SU-DHL-6 (cell line): ENCODE measurements at regions not wholly inside any gene's neighbourhood (a gene's known extent, or its start where the extent isn't known, plus 50 kb on each side); places are given as distances from the start of the nearest gene placed in this dataset.

Experiments used
- H2AFZ ChIP-seq: fragments of 200-600 bp; sonication (generic); 2 replicates; pipeline ENCODE4 v1.6.1; 2014; ENCODE audit warnings: low read depth, mild to moderate bottlenecking, moderate library complexity, mixed read lengths, antibody characterized with exemption, low read length; ENCODE audit not compliant: severe bottlenecking
- H3F3A ChIP-seq: fragments of 200-600 bp; shearing (Covaris generic); 2 replicates; pipeline ENCODE4 v1.6.0; 2016; ENCODE audit warnings: antibody characterized with exemption, mild to moderate bottlenecking; ENCODE audit not compliant: insufficient read depth
- H3K27ac ChIP-seq: fragments of 200-600 bp; sonication (generic); 2 replicates; pipeline ENCODE4 v1.5.1; 2016; ENCODE audit warnings: low read depth, mild to moderate bottlenecking, low read length, moderate library complexity, mixed read lengths
- H3K27me3 ChIP-seq: fragments of 200-600 bp; sonication (generic), shearing (Covaris generic); 2 replicates; pipeline ENCODE4 v1.6.0; 2014; ENCODE audit warnings: mild to moderate bottlenecking, low read length
- H3K36me3 ChIP-seq: fragments of 200-600 bp; sonication (generic); 2 replicates; pipeline ENCODE4 v1.6.1; 2014; ENCODE audit warnings: mild to moderate bottlenecking, low read length, mixed read lengths
- H3K4me2 ChIP-seq: fragments of 300-600, 200-600 bp; shearing (Covaris generic), sonication (generic); 2 replicates; pipeline ENCODE4 v1.6.0; 2014; ENCODE audit warnings: low read length, low read depth, mild to moderate bottlenecking; ENCODE audit not compliant: poor library complexity, severe bottlenecking
- H3K4me3 ChIP-seq: fragments of 200-600 bp; sonication (generic); 2 replicates; pipeline ENCODE4 v1.5.1; 2014; ENCODE audit warnings: antibody characterized with exemption, low read length, mild to moderate bottlenecking, mixed read lengths; ENCODE audit not compliant: insufficient read depth, poor library complexity, severe bottlenecking
- H3K79me2 ChIP-seq: fragments of 200-600 bp; sonication (generic); 2 replicates; pipeline ENCODE4 v1.6.1; 2014; ENCODE audit warnings: mild to moderate bottlenecking, low read length, moderate library complexity; ENCODE audit not compliant: insufficient read depth
- H3K9ac ChIP-seq: fragments of 200-600 bp; sonication (generic); 2 replicates; pipeline ENCODE4 v1.7.0; 2014; ENCODE audit warnings: mild to moderate bottlenecking, low read length
- H3K9me2 ChIP-seq: fragments of 200-600 bp; sonication (generic); replicated peaks from 2 replicates; pipeline ENCODE4 v1.6.1; 2014; ENCODE audit warnings: low read length; ENCODE audit not compliant: insufficient read depth
- H3K9me3 ChIP-seq: fragments of 200-600 bp; sonication (generic); 2 replicates; pipeline ENCODE4 v1.6.1; 2014; ENCODE audit warnings: low read length, mixed read lengths; ENCODE audit not compliant: insufficient read depth
- H4K20me1 ChIP-seq: fragments of 200-600 bp; sonication (generic); 2 replicates; pipeline ENCODE4 v1.6.1; 2014; ENCODE audit warnings: low read depth, mild to moderate bottlenecking, antibody characterized with exemption, low read length, moderate library complexity, mixed read lengths
- EZH2phosphoT487 ChIP-seq: fragments of 200-600 bp; sonication (generic), shearing (Covaris generic); conservative IDR thresholded peaks from 2 replicates; pipeline ENCODE4 v1.6.1; 2018; ENCODE audit warnings: mild to moderate bottlenecking, antibody characterized with exemption, low read length, moderate library complexity, mixed read lengths
- TF ChIP-seq, protein P1 (sequence below): fragments of 200-600 bp; sonication (generic); IDR thresholded peaks from one replicate; pipeline ENCODE4 v1.5.1; 2017; ENCODE audit warnings: antibody characterized with exemption, mild to moderate bottlenecking, low read length, moderate library complexity; ENCODE audit not compliant: insufficient read depth, poor library complexity, severe bottlenecking

DNA sequence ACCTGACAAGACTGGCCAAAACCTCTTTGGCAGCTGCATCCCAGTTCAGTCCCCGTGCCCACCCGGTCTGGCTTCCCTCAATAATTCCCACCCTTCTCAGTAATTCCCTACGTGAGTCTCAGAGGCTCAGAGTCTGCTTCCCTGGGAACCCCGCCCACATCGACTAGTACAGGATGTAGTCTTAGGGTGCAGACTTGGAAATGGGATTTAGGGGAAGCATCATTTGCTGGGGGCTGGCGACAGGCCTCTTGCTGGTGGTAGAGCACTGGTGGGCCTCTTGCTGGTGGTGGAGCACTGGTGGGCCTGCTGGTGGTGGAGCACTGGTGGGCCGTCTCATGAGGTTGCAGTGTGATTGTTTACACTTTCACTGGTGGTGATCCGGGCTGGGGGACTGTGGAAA, 199.5 kb upstream of the B3GAT1 start:
- no peaks in the 10 kb centered on the region for H3K79me2 ChIP-seq
- no peak overlapping the region for H3K4me2 ChIP-seq
- H3K27me3 ChIP-seq = no peaks in the 10 kb centered on the region
- H3K9ac ChIP-seq = no peak overlapping the region
- TF ChIP-seq, protein P1, sequence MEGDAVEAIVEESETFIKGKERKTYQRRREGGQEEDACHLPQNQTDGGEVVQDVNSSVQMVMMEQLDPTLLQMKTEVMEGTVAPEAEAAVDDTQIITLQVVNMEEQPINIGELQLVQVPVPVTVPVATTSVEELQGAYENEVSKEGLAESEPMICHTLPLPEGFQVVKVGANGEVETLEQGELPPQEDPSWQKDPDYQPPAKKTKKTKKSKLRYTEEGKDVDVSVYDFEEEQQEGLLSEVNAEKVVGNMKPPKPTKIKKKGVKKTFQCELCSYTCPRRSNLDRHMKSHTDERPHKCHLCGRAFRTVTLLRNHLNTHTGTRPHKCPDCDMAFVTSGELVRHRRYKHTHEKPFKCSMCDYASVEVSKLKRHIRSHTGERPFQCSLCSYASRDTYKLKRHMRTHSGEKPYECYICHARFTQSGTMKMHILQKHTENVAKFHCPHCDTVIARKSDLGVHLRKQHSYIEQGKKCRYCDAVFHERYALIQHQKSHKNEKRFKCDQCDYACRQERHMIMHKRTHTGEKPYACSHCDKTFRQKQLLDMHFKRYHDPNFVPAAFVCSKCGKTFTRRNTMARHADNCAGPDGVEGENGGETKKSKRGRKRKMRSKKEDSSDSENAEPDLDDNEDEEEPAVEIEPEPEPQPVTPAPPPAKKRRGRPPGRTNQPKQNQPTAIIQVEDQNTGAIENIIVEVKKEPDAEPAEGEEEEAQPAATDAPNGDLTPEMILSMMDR = no peak
- TF ChIP-seq EZH2phosphoT487 = no peak
- H3F3A ChIP-seq = no peaks in the 10 kb centered on the region
- no peaks in the 10 kb centered on the region for H4K20me1 ChIP-seq
- no peaks in the 10 kb centered on the region for H3K36me3 ChIP-seq
- no peak overlapping the region for H3K4me3 ChIP-seq
- H3K27ac ChIP-seq = no peak overlapping the region
- no peaks in the 10 kb centered on the region for H3K9me3 ChIP-seq
- H3K9me2 ChIP-seq = no peaks in the 10 kb centered on the region
- H2AFZ ChIP-seq = no peak overlapping the region

DNA sequence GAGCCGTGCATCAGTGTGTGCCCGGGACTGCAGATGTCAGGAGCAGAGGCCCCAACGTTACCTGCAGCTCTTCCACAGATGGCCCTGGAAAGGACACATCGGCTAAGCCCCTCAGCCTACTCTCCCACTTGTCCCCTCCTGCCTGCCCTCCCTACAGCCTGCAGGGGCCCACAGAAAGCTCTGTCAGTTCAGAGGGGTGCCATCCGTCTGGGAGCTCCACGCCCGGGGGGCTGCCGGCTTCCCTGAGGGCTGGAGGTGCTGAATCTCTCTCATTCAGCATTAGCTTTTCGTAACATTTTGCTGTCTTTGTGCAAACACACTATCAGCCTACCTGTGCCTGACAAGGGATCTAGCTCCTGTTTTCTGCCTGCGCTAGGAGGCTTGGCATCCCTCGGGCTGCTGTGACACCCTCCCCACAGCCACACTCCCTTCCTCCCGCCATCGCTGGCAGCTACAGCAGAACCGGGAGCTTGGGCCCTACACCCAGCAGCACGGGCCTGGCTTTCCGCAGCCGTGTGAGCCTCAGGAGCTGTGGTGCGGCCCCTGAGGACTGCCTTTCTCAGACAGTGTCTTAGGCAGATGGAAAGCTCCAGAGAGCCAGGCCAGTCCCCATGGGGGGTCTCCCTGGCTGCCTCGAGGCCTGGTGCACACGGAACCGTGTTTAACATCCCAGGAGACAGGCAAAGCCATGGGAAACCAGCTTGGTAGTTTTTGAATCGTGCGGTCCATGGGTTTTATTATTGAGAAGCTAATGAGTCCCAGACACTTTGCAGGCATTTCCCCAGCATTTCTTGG, 198.3 kb upstream of the B3GAT1 start:
- Histone ChIP-seq H3K9me3 (no peaks in the 10 kb centered on the region), H3K9me2 (no peaks in the 10 kb centered on the region)
- no peak for TF ChIP-seq EZH2phosphoT487
- TF ChIP-seq, protein P1 = no peak

DNA sequence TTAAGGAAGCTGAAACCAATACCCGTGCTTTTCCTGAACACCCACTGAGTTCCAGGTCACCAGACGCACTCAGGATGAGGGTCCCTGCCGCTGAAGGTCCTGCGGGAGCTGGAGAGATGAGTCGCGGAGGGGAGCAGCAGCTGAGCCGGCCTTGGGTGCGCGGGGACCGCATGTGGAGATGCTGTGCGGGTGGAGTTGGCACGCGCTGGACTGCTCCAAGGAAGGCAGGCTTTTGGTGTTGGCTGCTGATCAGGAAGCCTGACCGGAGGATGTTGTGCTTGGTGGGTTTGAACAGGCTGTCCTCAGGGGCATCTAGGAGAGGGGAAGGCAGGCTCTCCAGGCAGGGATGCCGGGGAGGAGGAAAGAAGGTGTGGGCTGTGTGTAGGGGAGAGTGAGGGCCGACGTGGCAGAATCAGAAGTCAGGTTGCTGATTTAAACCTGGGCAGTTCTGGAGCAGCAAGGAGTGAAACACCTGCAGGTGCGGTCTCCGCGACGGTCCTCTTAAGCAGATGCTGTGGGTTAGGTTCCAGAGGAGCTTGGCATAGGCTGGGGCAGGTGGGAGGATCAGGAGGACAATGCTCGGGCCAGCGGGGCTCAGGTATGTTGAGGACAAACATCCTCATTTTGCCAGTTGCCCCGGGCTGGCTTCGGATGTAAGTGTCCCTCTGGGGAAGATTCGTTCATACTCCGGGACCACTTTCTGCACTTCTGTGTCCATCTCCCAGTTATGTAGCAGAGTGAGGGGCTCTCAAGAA, 197.5 kb upstream of the B3GAT1 start:
- no peaks in the 10 kb centered on the region for H3K9me2 ChIP-seq
- TF ChIP-seq EZH2phosphoT487 = no peak
- TF ChIP-seq, protein P1 = no peak
- H2AFZ ChIP-seq = no peak overlapping the region
- H3F3A ChIP-seq = no peaks in the 10 kb centered on the region
- no peak overlapping the region for H3K9ac ChIP-seq
- no peak overlapping the region for H3K4me2 ChIP-seq
- no peak overlapping the region for H3K27ac ChIP-seq
- H3K4me3 ChIP-seq = no peak overlapping the region
- H3K36me3 ChIP-seq = no peaks in the 10 kb centered on the region
- H3K79me2 ChIP-seq = no peaks in the 10 kb centered on the region
- no peaks in the 10 kb centered on the region for H4K20me1 ChIP-seq
- H3K27me3 ChIP-seq = no peaks in the 10 kb centered on the region
- H3K9me3 ChIP-seq = no peaks in the 10 kb centered on the region

More for the DNA sequence above, 198.3 kb upstream of the B3GAT1 start:
- H3K4me3 ChIP-seq = no peak overlapping the region
- H3K27ac ChIP-seq = no peak overlapping the region
- H2AFZ ChIP-seq = no peak overlapping the region
- H3K27me3 ChIP-seq = no peaks in the 10 kb centered on the region
- H3K79me2 ChIP-seq = no peaks in the 10 kb centered on the region
- H3K36me3 ChIP-seq = no peaks in the 10 kb centered on the region
- no peaks in the 10 kb centered on the region for H3F3A ChIP-seq
- H3K4me2 ChIP-seq = no peak overlapping the region
- H3K9ac ChIP-seq = no peak overlapping the region
- H4K20me1 ChIP-seq = no peaks in the 10 kb centered on the region
